OCI-LY7 (cell line): ENCODE measurements at regions not wholly inside any gene's neighbourhood (a gene's known extent, or its start where the extent isn't known, plus 50 kb on each side); places are given as distances from the start of the nearest gene placed in this dataset.

ENCODE experiments used
- EZH2phosphoT487 ChIP-seq: fragments of 200-600 bp; sonication (generic); IDR thresholded peaks from 2 replicates; pipeline ENCODE4 v1.6.1; 2018; ENCODE audit warnings: low read depth, borderline replicate concordance, mild to moderate bottlenecking, mixed run types, antibody characterized with exemption, low read length, moderate library complexity, mixed read lengths
- TF ChIP-seq, protein P1 (sequence below): fragments of 200-600 bp; sonication (generic); conservative IDR thresholded peaks from 2 replicates; pipeline ENCODE4 v1.5.1; 2014; ENCODE audit warnings: mild to moderate bottlenecking, antibody characterized with exemption, low read length, moderate library complexity, mixed read lengths

DNA sequence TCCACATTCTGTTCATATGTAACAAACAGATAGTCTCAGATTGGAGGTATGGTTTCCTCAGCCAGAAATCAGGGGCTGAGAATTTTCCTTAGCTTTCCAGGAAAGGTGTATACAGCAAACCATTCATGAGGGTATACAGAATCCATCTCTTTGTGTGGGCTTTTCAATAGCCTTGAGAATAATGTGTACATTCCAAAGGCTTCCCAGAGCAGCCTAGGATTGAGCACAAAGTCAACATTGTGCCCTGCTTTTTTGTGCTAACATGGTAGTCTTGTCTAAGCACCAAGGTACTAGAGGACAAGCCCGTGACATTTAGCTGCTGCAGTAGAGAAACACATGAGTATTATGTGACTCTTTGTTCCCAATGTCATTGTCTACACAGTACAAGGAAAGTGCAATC, 322.1 kb upstream of the TANK start:
- no peak for TF ChIP-seq EZH2phosphoT487
- TF ChIP-seq, protein P1, sequence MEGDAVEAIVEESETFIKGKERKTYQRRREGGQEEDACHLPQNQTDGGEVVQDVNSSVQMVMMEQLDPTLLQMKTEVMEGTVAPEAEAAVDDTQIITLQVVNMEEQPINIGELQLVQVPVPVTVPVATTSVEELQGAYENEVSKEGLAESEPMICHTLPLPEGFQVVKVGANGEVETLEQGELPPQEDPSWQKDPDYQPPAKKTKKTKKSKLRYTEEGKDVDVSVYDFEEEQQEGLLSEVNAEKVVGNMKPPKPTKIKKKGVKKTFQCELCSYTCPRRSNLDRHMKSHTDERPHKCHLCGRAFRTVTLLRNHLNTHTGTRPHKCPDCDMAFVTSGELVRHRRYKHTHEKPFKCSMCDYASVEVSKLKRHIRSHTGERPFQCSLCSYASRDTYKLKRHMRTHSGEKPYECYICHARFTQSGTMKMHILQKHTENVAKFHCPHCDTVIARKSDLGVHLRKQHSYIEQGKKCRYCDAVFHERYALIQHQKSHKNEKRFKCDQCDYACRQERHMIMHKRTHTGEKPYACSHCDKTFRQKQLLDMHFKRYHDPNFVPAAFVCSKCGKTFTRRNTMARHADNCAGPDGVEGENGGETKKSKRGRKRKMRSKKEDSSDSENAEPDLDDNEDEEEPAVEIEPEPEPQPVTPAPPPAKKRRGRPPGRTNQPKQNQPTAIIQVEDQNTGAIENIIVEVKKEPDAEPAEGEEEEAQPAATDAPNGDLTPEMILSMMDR = no peak
